SK-N-SH treated with all-trans-retinoic acid at 6 μM for 48 hours (cell line): ENCODE measurements at regions not wholly inside any gene's neighbourhood (a gene's known extent, or its start where the extent isn't known, plus 50 kb on each side); places are given as distances from the start of the nearest gene placed in this dataset.

Experiments used
- ATAC-seq: fragments of 200-7000 bp; cut with Tn5 transposase; 3 replicates; pipeline ENCODE4 v1.9.1; 2020; ENCODE audit warnings: mild to moderate bottlenecking, moderate library complexity
- ARNTL ChIP-seq: fragments of 450-650 bp; formaldehyde crosslinking; IDR thresholded peaks from 2 replicates; pipeline ENCODE4 v1.5.0; 2020; ENCODE audit warnings: low read depth, mild to moderate bottlenecking, moderate library complexity, borderline replicate concordance
- BACH2 ChIP-seq: fragments of 250-450 bp; sonication (Bioruptor Pico); IDR thresholded peaks from 2 replicates; pipeline ENCODE4 v1.9.0; 2021; ENCODE audit warnings: mild to moderate bottlenecking, borderline replicate concordance
- CREB5 ChIP-seq: fragments of 250-450 bp; sonication (Bioruptor Pico); IDR thresholded peaks from 2 replicates; pipeline ENCODE4 v1.5.1; 2020; ENCODE audit warnings: low read depth, mild to moderate bottlenecking, moderate library complexity
- CSDC2 ChIP-seq: fragments of 250-450 bp; sonication (Bioruptor Pico); IDR thresholded peaks from 2 replicates; pipeline ENCODE4 v1.5.0; 2020; ENCODE audit warnings: mild to moderate bottlenecking, moderate library complexity
- CSRNP3 ChIP-seq: fragments of 250-450 bp; sonication (Bioruptor Pico); IDR thresholded peaks from 2 replicates; pipeline ENCODE4 v1.5.1; 2021; ENCODE audit warnings: mild to moderate bottlenecking, moderate library complexity
- ESRRG ChIP-seq: fragments of 250-450 bp; sonication (Bioruptor Pico); IDR thresholded peaks from 2 replicates; pipeline ENCODE4 v1.6.1; 2021; ENCODE audit warnings: mild to moderate bottlenecking
- GLIS3 ChIP-seq: fragments of 250-450 bp; sonication (Bioruptor Pico); IDR thresholded peaks from 2 replicates; pipeline ENCODE4 v1.5.0; 2020; ENCODE audit warnings: mild to moderate bottlenecking, moderate library complexity
- ISL1 ChIP-seq: fragments of 250-450 bp; sonication (Bioruptor Pico); IDR thresholded peaks from 2 replicates; pipeline ENCODE4 v2.1.2; 2022; ENCODE audit warnings: mild to moderate bottlenecking, moderate library complexity
- OSR1 ChIP-seq: fragments of 250-450 bp; sonication (Bioruptor Pico); IDR thresholded peaks from 2 replicates; pipeline ENCODE4 v1.8.0; 2022; ENCODE audit warnings: moderate library complexity, mild to moderate bottlenecking, inconsistent platforms
- PATZ1 ChIP-seq: fragments of 250-450 bp; sonication (Bioruptor Pico); IDR thresholded peaks from 2 replicates; pipeline ENCODE4 v1.8.0; 2020; ENCODE audit warnings: mild to moderate bottlenecking, moderate library complexity, borderline replicate concordance
- POU6F1 ChIP-seq: fragments of 250-450 bp; sonication (Bioruptor Pico); IDR thresholded peaks from 2 replicates; pipeline ENCODE4 v1.8.0; 2021; ENCODE audit warnings: low read depth, mild to moderate bottlenecking, moderate library complexity, borderline replicate concordance
- PPARA ChIP-seq: fragments of 250-450 bp; sonication (Bioruptor Pico); IDR thresholded peaks from 2 replicates; pipeline ENCODE4 v1.5.0; 2020; ENCODE audit warnings: mild to moderate bottlenecking, borderline replicate concordance
- RARB ChIP-seq: fragments of 250-450 bp; sonication (Bioruptor Pico); IDR thresholded peaks from 2 replicates; pipeline ENCODE4 v1.8.0; 2021; ENCODE audit warnings: mild to moderate bottlenecking, moderate library complexity
- SNAI2 ChIP-seq: fragments of 250-450 bp; sonication (Bioruptor Pico); IDR thresholded peaks from 2 replicates; pipeline ENCODE4 v1.5.0; 2020; ENCODE audit warnings: mild to moderate bottlenecking, moderate library complexity
- TCF4 ChIP-seq: fragments of 250-450 bp; sonication (Bioruptor Pico); IDR thresholded peaks from 2 replicates; pipeline ENCODE4 v1.8.0; 2021; ENCODE audit warnings: mild to moderate bottlenecking, moderate library complexity, borderline replicate concordance
- TOX ChIP-seq: fragments of 250-450 bp; sonication (Bioruptor Pico); IDR thresholded peaks from 2 replicates; pipeline ENCODE4 v1.8.0; 2021; ENCODE audit warnings: mild to moderate bottlenecking, moderate library complexity, borderline replicate concordance
- TSHZ2 ChIP-seq: fragments of 250-450 bp; sonication (Bioruptor Pico); IDR thresholded peaks from 2 replicates; pipeline ENCODE4 v1.5.0; 2020; ENCODE audit warnings: mild to moderate bottlenecking, moderate library complexity
- ZC3H10 ChIP-seq: fragments of 250-450 bp; sonication (Bioruptor Pico); IDR thresholded peaks from 2 replicates; pipeline ENCODE4 v1.5.1; 2021; ENCODE audit warnings: mild to moderate bottlenecking, moderate library complexity
- ZFP3 ChIP-seq: fragments of 250-450 bp; sonication (Bioruptor Pico); IDR thresholded peaks from 2 replicates; pipeline ENCODE4 v1.5.0; 2020; ENCODE audit warnings: mild to moderate bottlenecking, moderate library complexity
- ZFP30 ChIP-seq: fragments of 450-650 bp; formaldehyde crosslinking; IDR thresholded peaks from 2 replicates; pipeline ENCODE4 v1.5.0; 2022; ENCODE audit warnings: mild to moderate bottlenecking, moderate library complexity
- ZNF565 ChIP-seq: fragments of 450-650 bp; formaldehyde crosslinking; conservative IDR thresholded peaks from 2 replicates; pipeline ENCODE4 v1.5.0; 2020; ENCODE audit warnings: low read depth, mild to moderate bottlenecking, moderate library complexity
- ZNF70 ChIP-seq: fragments of 450-650 bp; formaldehyde crosslinking; IDR thresholded peaks from 2 replicates; pipeline ENCODE4 v1.5.0; 2020; ENCODE audit warnings: mild to moderate bottlenecking, moderate library complexity
- ZNF8 ChIP-seq: fragments of 450-650 bp; formaldehyde crosslinking; IDR thresholded peaks from 2 replicates; pipeline ENCODE4 v1.5.0; 2020; ENCODE audit warnings: mild to moderate bottlenecking, moderate library complexity

GRCh38 chr6:12569646-12570045 is 146.9 kb upstream of the PHACTR1 start:
- no peak for ATAC-seq
- TF ChIP-seq ZFP3 (CRISPR knock-in tag) (no peak), GLIS3 (CRISPR knock-in tag) (no peak), CREB5 (CRISPR knock-in tag) (no peak), ARNTL (CRISPR knock-in tag) (no peak), CSDC2 (no peak), PPARA (no peak), ISL1 (CRISPR knock-in tag) (no peak), POU6F1 (no peak), ZC3H10 (CRISPR knock-in tag) (no peak)

GRCh38 chr6:12570461-12571030 is 146.0 kb upstream of the PHACTR1 start:
- TF ChIP-seq ZNF8: no peak
- peak; percentile 50; the same call in 1 of the 2 replicates for TF ChIP-seq ISL1 (CRISPR knock-in tag)
- ATAC-seq: peak; percentile 69

GRCh38 chr6:12572896-12573827 is 143.4 kb upstream of the PHACTR1 start:
- TF ChIP-seq ZFP3 (CRISPR knock-in tag) (no peak; the same call in 1 of the 2 replicates), PATZ1 (CRISPR knock-in tag) (peak; percentile 94; the same call in 1 of the 2 replicates), TCF4 (CRISPR knock-in tag) (no peak), TOX (CRISPR knock-in tag) (no peak), ISL1 (CRISPR knock-in tag) (peak; percentile 83), SNAI2 (CRISPR knock-in tag) (0 out of 2 replicates have a peak, but pooled peaks have one; percentile 76), BACH2 (CRISPR knock-in tag) (no peak), CREB5 (CRISPR knock-in tag) (peak; percentile 70), ARNTL (CRISPR knock-in tag) (no peak), GLIS3 (CRISPR knock-in tag) (no peak), ZC3H10 (CRISPR knock-in tag) (no peak), ESRRG (CRISPR knock-in tag) (no peak), ZNF8 (no peak), PPARA (no peak), ZFP30 (CRISPR knock-in tag) (no peak), OSR1 (CRISPR knock-in tag) (no peak), ZNF565 (0 out of 2 replicates have a peak, but pooled peaks have one; percentile 40), CSRNP3 (CRISPR knock-in tag) (no peak), POU6F1 (no peak), RARB (CRISPR knock-in tag) (no peak), CSDC2 (peak; percentile 45; the same call in 1 of the 2 replicates), ZNF70 (CRISPR knock-in tag) (no peak), TSHZ2 (CRISPR knock-in tag) (peak; percentile 21; the same call in 1 of the 2 replicates)
- peak; percentile 74 for ATAC-seq
